ENCODE measurements at regions not wholly inside any gene's neighbourhood (a gene's known extent, or its start where the extent isn't known, plus 50 kb on each side); places are given as distances from the start of the nearest gene placed in this dataset.

GRCh38 chr5:4549351-4549750, 590.8 kb upstream of the ADAMTS16 start:
- DNase-seq (ENCODE audit: low read depth) = no peak
- in situ Hi-C loops (cut with HindIII; ENCODE audit: low pct_unique_long_range_greater_than_20kb, low sequenced_read_pairs) = no loop called here

- no peak for DNase-seq (ENCODE audit: low read depth)
- in situ Hi-C loops (cut with HindIII; ENCODE audit: low pct_unique_long_range_greater_than_20kb, low sequenced_read_pairs) = no loop called here
Measured at GRCh38 chr5:4551034-4551433, 589.1 kb upstream of the ADAMTS16 start.

GRCh38 chr5:4553130-4553529, 587.0 kb upstream of the ADAMTS16 start:
- in situ Hi-C loops (cut with HindIII; ENCODE audit: low pct_unique_long_range_greater_than_20kb, low sequenced_read_pairs) = no loop called here
- DNase-seq (ENCODE audit: low read depth) = no peak

GRCh38 chr5:4553978-4554377, 586.2 kb upstream of the ADAMTS16 start:
- in situ Hi-C loops (cut with HindIII; ENCODE audit: low pct_unique_long_range_greater_than_20kb, low sequenced_read_pairs) = no loop called here
- DNase-seq (ENCODE audit: low read depth) = no peak

DNA sequence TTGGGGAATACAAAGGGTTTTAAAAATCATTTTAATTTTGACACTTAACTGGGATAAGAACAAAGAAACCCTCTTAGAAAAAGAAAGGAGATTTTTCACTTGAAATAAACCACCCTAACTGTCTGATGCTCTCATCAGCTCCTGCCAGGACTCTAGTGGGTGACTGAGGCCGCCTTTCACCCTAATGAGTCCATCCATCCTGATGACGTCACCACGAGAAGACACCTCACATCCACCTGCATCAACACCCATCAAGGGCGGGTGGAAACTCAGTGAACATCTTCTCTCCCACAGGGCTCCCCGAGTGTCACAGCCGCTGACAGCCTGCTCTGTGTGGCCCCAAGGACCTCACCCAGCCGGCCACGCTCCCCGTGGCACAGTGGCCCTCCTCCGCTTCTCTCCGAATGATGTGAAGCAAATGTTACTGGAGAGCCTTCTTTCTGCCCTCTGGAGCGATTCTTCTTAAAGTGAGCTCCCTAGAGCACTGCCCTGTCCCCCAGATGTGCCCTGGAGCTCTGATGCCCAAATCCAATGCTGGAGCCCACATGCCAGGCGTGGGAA, 584.3 kb upstream of the ADAMTS16 start:
- in situ Hi-C loops (cut with HindIII; ENCODE audit: low pct_unique_long_range_greater_than_20kb, low sequenced_read_pairs) = no loop called here
- no peak for DNase-seq (ENCODE audit: low read depth)

GRCh38 chr5:4561403-4561802, 578.7 kb upstream of the ADAMTS16 start:
- in situ Hi-C loops (cut with HindIII; ENCODE audit: low pct_unique_long_range_greater_than_20kb, low sequenced_read_pairs) = no loop called here
- no peak for DNase-seq (ENCODE audit: low read depth)

DNA sequence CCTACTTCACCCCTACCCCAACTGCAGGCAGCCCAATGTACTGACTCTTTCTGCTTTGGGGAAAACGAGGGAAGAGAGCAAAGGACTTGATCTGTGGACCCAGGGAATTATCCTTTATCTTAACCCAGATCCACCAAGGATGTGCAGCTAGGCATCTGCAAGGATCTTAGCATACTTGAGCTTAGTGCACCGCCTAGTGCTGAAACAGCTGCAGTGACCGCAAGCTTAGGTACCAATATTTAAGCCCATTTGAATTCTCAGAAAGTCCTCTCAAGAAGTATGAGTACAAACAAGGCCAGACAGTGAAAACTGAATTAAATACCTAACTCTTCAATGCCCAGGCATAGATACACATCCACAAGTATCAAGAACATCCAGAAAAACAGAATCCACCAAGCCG, 576.7 kb upstream of the ADAMTS16 start:
- in situ Hi-C loops (cut with HindIII; ENCODE audit: low pct_unique_long_range_greater_than_20kb, low sequenced_read_pairs) = no loop called here
- no peak for DNase-seq (ENCODE audit: low read depth)

DNA sequence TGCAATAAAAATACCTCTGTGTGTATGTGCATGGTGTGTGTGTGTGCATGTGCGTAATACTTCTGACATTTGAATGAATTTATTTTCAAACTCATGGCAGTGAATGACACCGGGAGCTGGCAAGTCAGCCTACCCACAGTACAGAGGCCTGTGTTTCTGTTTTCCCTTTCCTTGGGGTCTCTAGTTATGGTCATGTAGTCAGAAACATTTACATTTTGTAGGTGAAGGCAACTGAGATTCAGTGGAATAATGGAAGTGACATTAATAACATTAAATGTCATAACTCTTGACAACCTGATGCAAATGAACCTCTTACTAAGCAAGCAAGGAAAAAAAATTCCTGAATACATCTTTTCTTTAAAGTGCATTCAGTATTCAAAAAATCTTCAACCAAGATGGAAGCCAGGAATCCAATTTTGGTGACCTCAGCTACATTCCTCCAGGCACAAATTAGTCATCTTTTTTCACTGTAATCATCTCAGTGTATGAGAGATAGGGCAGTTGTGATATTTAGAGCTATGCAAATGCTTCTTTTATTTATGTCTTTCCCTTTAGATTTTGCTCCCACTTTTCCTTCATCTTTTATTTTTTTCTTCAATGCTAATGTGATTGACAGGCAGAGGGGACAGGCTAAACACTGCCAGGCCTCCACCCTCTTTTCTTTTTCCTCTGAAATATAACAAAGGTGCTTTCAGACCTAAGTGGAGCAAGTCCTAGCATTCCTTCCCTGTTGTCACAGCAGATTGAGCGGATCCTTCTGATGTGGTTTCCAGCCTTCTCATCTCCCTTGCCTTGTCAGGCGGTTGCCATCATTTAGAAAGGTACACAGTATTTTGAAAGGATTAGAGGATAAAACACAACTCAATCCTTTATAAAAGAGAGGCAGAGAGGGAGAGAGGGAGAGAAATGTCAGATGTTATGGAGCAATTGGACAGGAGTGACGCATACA, 569.8 kb upstream of the ADAMTS16 start:
- no peak for DNase-seq (ENCODE audit: low read depth)
- in situ Hi-C loops (cut with HindIII; ENCODE audit: low pct_unique_long_range_greater_than_20kb, low sequenced_read_pairs) = no loop called here

GRCh38 chr5:4571248-4571948, 568.7 kb upstream of the ADAMTS16 start:
- in situ Hi-C loops (cut with HindIII; ENCODE audit: low pct_unique_long_range_greater_than_20kb, low sequenced_read_pairs) = no loop called here
- no peak for DNase-seq (ENCODE audit: low read depth)

DNA sequence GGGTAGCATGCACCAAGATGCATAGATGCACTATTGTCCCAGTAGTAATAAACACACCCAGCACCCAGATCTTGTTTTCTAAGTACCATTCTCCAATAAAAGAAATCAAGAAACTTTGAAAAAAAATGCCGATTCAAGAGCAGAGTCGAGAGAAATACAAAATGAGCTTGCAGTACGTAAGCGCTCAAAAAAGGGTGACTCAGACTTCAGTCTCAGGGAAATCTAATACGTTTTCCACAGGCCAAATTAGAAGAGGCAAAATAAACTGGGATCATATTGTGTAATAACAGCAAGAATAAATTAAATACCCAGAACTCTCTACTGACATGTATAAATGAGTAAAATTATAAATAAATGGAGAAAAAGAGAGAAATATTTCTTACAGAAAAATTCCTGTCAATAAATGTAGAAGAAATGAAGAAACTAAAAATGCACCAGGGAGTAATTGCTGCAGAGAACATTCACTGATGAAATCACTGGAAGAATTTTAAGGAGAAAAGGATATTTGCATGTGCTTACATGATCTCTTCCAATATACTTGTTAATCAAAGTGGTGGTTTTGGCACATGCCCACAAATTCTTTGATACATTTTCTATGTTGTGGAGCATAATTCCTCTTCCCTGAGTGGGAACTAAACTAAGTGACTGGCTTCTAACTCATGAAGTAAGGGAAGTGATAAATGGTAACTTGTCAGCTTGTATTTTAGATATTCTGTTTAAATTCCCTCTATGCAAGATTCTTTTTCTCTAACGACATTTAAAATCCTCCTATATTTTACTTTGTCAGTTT, 567.6 kb upstream of the ADAMTS16 start:
- no peak for DNase-seq (ENCODE audit: low read depth)
- in situ Hi-C loops (cut with HindIII; ENCODE audit: low pct_unique_long_range_greater_than_20kb, low sequenced_read_pairs) = no loop called here

- no peak for DNase-seq (ENCODE audit: low read depth)
- in situ Hi-C loops (cut with HindIII; ENCODE audit: low pct_unique_long_range_greater_than_20kb, low sequenced_read_pairs) = no loop called here
Measured at GRCh38 chr5:4575608-4576007, 564.5 kb upstream of the ADAMTS16 start.

DNA sequence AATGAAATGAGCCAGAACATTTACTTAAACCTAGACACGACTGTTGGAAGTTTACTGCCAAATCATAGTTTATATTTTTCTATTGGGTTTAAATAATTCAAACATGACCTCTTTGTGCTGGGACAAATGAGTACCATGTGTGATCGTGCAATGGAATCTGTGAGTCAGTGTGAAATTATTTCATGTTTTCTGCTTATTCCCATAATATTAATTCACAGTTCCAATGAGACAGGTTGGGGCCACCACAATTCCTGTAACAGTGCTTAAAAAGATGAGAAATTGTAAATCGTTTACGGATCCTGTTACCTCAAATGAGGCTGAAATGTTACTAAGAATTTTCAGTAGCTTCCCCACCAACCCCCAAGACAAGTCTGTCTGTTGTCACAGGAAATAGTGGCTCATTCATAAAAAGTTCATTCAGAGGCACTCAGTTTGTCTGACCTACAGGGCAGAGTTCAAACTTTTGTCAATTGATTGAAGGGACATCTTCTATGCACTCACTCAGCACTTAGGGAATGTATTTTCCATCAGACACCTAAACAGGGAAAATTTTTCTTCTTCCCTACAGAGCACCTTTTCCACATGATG, 563.9 kb upstream of the ADAMTS16 start:
- no peak for DNase-seq (ENCODE audit: low read depth)

GRCh38 chr5:4576908-4577307, 563.2 kb upstream of the ADAMTS16 start:
- in situ Hi-C loops (cut with HindIII; ENCODE audit: low pct_unique_long_range_greater_than_20kb, low sequenced_read_pairs) = no loop called here
- no peak for DNase-seq (ENCODE audit: low read depth)

More for the DNA sequence above, 563.9 kb upstream of the ADAMTS16 start:
- in situ Hi-C loops (cut with HindIII; ENCODE audit: low pct_unique_long_range_greater_than_20kb, low sequenced_read_pairs) = no loop called here

- in situ Hi-C loops (cut with HindIII; ENCODE audit: low pct_unique_long_range_greater_than_20kb, low sequenced_read_pairs) = no loop called here
- DNase-seq (ENCODE audit: low read depth) = no peak
Measured at GRCh38 chr5:4579679-4580078, 560.5 kb upstream of the ADAMTS16 start.

GRCh38 chr5:4580772-4581171, 559.4 kb upstream of the ADAMTS16 start:
- no peak for DNase-seq (ENCODE audit: low read depth)
- in situ Hi-C loops (cut with HindIII; ENCODE audit: low pct_unique_long_range_greater_than_20kb, low sequenced_read_pairs) = no loop called here

DNA sequence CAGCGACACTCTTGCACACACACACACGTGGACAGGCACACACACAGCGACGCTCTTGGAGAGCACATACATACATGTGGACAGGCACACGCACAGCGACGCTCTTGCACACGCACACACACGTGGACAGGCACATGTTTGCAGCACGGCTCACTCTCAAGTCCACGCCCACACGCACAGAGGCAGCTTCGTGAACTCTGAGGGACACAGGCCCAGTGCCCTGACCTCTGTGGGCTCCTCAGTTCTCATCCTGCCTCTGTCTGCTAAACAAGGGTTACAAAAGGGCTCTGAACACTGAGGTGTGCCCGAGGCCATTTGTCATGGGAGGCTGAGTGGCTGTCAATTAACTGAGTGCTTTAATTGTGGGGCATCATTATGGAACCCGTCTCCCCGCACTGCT, 558.8 kb upstream of the ADAMTS16 start:
- DNase-seq (ENCODE audit: low read depth) = no peak
- in situ Hi-C loops (cut with HindIII; ENCODE audit: low pct_unique_long_range_greater_than_20kb, low sequenced_read_pairs) = no loop called here

GRCh38 chr5:4584982-4585381, 555.1 kb upstream of the ADAMTS16 start:
- in situ Hi-C loops (cut with HindIII; ENCODE audit: low pct_unique_long_range_greater_than_20kb, low sequenced_read_pairs) = no loop called here
- DNase-seq (ENCODE audit: low read depth) = peak; percentile 74

DNA sequence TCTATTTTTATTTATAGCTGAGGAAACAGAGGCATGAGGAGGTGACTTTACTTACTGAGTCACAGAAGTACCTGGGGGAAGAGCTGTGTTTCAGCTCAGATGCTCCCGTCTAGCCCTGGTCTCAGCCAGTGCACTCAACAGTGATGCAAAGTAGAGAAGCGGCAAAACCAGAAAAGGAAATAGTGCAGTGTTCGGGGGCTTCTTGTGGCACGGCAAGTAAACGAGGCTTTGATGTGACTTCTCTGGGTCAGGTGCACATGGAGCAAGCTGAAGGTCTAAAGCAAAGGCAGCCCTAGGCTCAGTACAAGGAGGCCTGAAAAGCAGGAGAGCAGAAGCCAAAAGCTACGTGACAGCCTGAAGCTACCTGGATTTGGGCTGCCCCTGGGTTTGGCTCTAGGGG, 526.7 kb upstream of the ADAMTS16 start:
- in situ Hi-C loops (cut with HindIII; ENCODE audit: low pct_unique_long_range_greater_than_20kb, low sequenced_read_pairs) = no loop called here
- no peak for DNase-seq (ENCODE audit: low read depth)
